NB4 (cell line): ENCODE measurements at regions not wholly inside any gene's neighbourhood (a gene's known extent, or its start where the extent isn't known, plus 50 kb on each side); places are given as distances from the start of the nearest gene placed in this dataset.

Source experiments
- CTCF ChIP-seq: IDR thresholded peaks from one replicate; pipeline ENCODE4 v1.5.1; 2012; ENCODE audit warnings: low read depth, low read length
- POLR2A ChIP-seq: IDR thresholded peaks from 2 replicates; pipeline ENCODE4 v1.6.1; 2011; ENCODE audit warnings: mild to moderate bottlenecking; ENCODE audit not compliant: insufficient read length; ENCODE audit errors: extremely low read depth

DNA sequence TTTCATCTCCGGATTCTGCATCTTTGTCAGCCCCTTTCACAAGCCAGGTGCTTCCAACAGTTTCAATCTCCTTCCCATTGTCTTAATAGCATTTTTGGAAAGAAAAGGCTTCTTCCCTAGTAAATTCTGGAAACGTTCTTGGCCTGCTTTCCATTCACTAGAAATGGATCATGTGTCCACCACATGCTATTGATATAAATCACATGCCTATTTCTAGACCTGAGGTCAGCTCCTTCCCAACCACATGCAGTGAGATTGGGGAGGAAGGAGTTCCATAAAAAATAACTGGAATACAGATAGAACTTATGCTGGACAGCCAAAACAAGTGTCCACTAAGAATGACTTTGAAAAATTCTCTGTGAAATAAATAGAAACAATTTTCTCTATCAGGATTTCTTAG is 181.6 kb upstream of the TMEM161B start:
- TF ChIP-seq CTCF (no peak), POLR2A (no peak)
